GM19043 (cell line): ENCODE measurements at regions not wholly inside any gene's neighbourhood (a gene's known extent, or its start where the extent isn't known, plus 50 kb on each side); places are given as distances from the start of the nearest gene placed in this dataset.

Experiments used
- ATAC-seq: cut with Tn5 transposase; IDR thresholded peaks from one replicate; pipeline ENCODE4 v1.9.1; 2021; ENCODE audit warnings: low read depth; ENCODE audit not compliant: unreplicated experiment

GRCh38 chr3:72158639-72159326, 373.8 kb upstream of the PROK2 start:
- no peak for ATAC-seq

- peak; percentile 61 for ATAC-seq
Observed at GRCh38 chr3:72157748-72158638, 373.0 kb upstream of the PROK2 start.

GRCh38 chr3:72155391-72156064, 370.6 kb upstream of the PROK2 start:
- ATAC-seq, result no peak

GRCh38 chr3:72154391-72155335, 369.7 kb upstream of the PROK2 start:
- no peak for ATAC-seq

- ATAC-seq, result no peak
Observed at GRCh38 chr3:72153477-72154314, 368.7 kb upstream of the PROK2 start.

GRCh38 chr3:72152551-72153476, 367.9 kb upstream of the PROK2 start:
- ATAC-seq, result no peak

GRCh38 chr3:72151465-72152238, 366.7 kb upstream of the PROK2 start:
- ATAC-seq, result no peak

GRCh38 chr3:72150634-72151412, 365.9 kb upstream of the PROK2 start:
- no peak for ATAC-seq

GRCh38 chr3:72149645-72150300, 364.8 kb upstream of the PROK2 start:
- no peak for ATAC-seq

GRCh38 chr3:72147600-72147999, 362.7 kb upstream of the PROK2 start:
- ATAC-seq, result no peak

GRCh38 chr3:72145506-72146380, 360.8 kb upstream of the PROK2 start:
- ATAC-seq, result no peak

GRCh38 chr3:72144773-72145505, 360.0 kb upstream of the PROK2 start:
- peak; percentile 73 for ATAC-seq

GRCh38 chr3:72143966-72144717, 359.2 kb upstream of the PROK2 start:
- ATAC-seq, result no peak

GRCh38 chr3:72143322-72143721, 358.4 kb upstream of the PROK2 start:
- ATAC-seq, result no peak
